Neural progenitor cell (in vitro differentiated cells): ENCODE measurements at regions not wholly inside any gene's neighbourhood (a gene's known extent, or its start where the extent isn't known, plus 50 kb on each side); places are given as distances from the start of the nearest gene placed in this dataset.

Experiments used
- DNase-seq: peaks from one replicate; pipeline ENCODE4 v3.0.0-alpha.2; 2016; ENCODE audit warnings: low spot score
- H2AFZ ChIP-seq: fragments of 200-600 bp; sonication (generic); replicated peaks from 2 replicates; pipeline ENCODE4 v1.6.1; 2016; ENCODE audit warnings: antibody characterized with exemption
- H3F3A ChIP-seq: fragments of 200-600 bp; sonication (generic); 2 replicates; pipeline ENCODE4 v1.6.1; 2016; ENCODE audit warnings: antibody characterized with exemption, low read depth
- H3K27ac ChIP-seq: fragments of 200-600 bp; sonication (generic); 2 replicates; pipeline ENCODE4 v1.5.1; 2016; ENCODE audit warnings: mild to moderate bottlenecking
- H3K27me3 ChIP-seq: fragments of 200-600 bp; sonication (generic); 2 replicates; pipeline ENCODE4 v1.6.1; 2016; ENCODE audit warnings: mild to moderate bottlenecking, moderate library complexity
- H3K36me3 ChIP-seq: fragments of 200-600 bp; sonication (generic); 2 replicates; pipeline ENCODE4 v1.5.1; 2016
- H3K4me1 ChIP-seq: fragments of 200-600 bp; sonication (generic); 2 replicates; pipeline ENCODE4 v1.6.1; 2016; ENCODE audit warnings: mixed run types
- H3K4me2 ChIP-seq: fragments of 200-600 bp; sonication (generic); 2 replicates; pipeline ENCODE4 v1.6.1; 2016
- H3K4me3 ChIP-seq: fragments of 200-600 bp; sonication (generic); 2 replicates; pipeline ENCODE4 v1.5.1; 2016
- H3K79me2 ChIP-seq: fragments of 200-600 bp; sonication (generic); 2 replicates; pipeline ENCODE4 v1.6.1; 2016; ENCODE audit warnings: low read depth
- H3K9ac ChIP-seq: fragments of 200-600 bp; sonication (generic); 2 replicates; pipeline ENCODE4 v1.6.1; 2016
- H3K9me3 ChIP-seq: fragments of 200-600 bp; sonication (generic); 2 replicates; pipeline ENCODE4 v1.5.1; 2016; ENCODE audit warnings: low read depth
- H4K20me1 ChIP-seq: fragments of 200-600 bp; sonication (generic); 2 replicates; pipeline ENCODE4 v1.6.1; 2016; ENCODE audit warnings: low read depth
- H3K27ac Mint-ChIP-seq: 3 replicates; pipeline ENCODE4 v1.8.0; 2021; ENCODE audit warnings: mixed read lengths
- H3K27me3 Mint-ChIP-seq: 2 replicates; pipeline ENCODE4 v1.8.0; 2022; ENCODE audit warnings: low read depth, mild to moderate bottlenecking, inconsistent platforms, moderate library complexity, mixed read lengths; ENCODE audit not compliant: insufficient read depth
- H3K36me3 Mint-ChIP-seq: 3 replicates; pipeline ENCODE4 v1.8.0; 2021; ENCODE audit warnings: mixed read lengths
- H3K4me1 Mint-ChIP-seq: 3 replicates; pipeline ENCODE4 v1.8.0; 2021; ENCODE audit warnings: mixed read lengths
- H3K4me3 Mint-ChIP-seq: 3 replicates; pipeline ENCODE4 v1.8.0; 2021; ENCODE audit warnings: mild to moderate bottlenecking, moderate library complexity, mixed read lengths
- H3K9me3 Mint-ChIP-seq: 3 replicates; pipeline ENCODE4 v1.8.0; 2020; ENCODE audit warnings: mixed read lengths
- EZH2 ChIP-seq: fragments of 200-600 bp; sonication (generic); IDR thresholded peaks from 2 replicates; pipeline ENCODE4 v1.6.1; 2017; ENCODE audit warnings: antibody characterized with exemption, mild to moderate bottlenecking, moderate library complexity
- EZH2phosphoT487 ChIP-seq: fragments of 200-600 bp; sonication (generic); IDR thresholded peaks from 2 replicates; pipeline ENCODE4 v1.6.1; 2017; ENCODE audit warnings: antibody characterized with exemption
- TF ChIP-seq, protein P1 (sequence below): fragments of 200-600 bp; sonication (generic); IDR thresholded peaks from 2 replicates; pipeline ENCODE4 v1.5.1; 2017; ENCODE audit warnings: antibody characterized with exemption, mild to moderate bottlenecking

DNA sequence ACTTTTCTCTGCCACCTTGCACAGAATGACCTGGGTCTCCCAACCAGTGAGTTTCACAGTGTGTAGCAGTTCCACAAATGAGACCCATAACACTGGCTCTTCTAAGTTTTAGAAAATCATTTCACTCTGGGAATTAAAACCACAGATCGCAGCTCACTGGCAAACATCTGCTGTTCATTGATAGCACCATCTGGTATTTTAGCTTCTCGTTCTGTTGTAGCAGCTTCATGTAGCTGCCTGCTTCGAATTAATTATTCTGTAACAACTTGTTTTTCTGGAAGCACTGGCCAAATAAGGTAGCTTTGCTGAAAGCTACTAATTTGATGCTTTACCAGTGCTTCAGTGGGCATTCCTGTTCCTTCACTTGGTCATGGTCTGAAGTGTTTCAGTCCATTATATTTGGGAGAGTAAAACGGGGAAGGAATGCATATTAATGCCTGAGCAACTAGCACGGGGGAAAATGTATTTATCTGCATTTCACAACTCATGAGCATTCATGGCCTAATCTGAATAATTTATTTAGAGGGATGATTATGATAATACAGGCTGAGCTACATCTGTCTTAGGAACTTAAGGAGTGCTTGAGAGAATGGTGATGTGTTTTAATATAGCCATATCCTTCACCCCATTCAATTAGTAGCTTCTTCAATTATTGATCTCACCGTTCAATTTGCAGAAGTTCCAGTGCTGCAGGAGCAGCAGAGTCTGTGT lies 447.4 kb downstream of the XPNPEP1 start:
- peaks cover 57% of the 10 kb centered on the region for H3K4me1 ChIP-seq
- no peak overlapping the region for H3K4me3 Mint-ChIP-seq
- no peaks in the 10 kb centered on the region for H3K27me3 ChIP-seq
- DNase-seq, result no peak
- peak overlapping the region; percentile 97 for H3K27ac ChIP-seq
- no peak overlapping the region for H3K9ac ChIP-seq
- peak overlapping the region; percentile 57 for H3K4me2 ChIP-seq
- no peaks in the 10 kb centered on the region for H3K79me2 ChIP-seq
- peaks cover 2% of the 10 kb centered on the region for H3K27me3 Mint-ChIP-seq
- no peaks in the 10 kb centered on the region for H3K9me3 Mint-ChIP-seq
- H3K4me3 ChIP-seq, result no peak overlapping the region
- no peaks in the 10 kb centered on the region for H4K20me1 ChIP-seq
- H3K36me3 Mint-ChIP-seq, result no peaks in the 10 kb centered on the region
- TF ChIP-seq, protein P1, sequence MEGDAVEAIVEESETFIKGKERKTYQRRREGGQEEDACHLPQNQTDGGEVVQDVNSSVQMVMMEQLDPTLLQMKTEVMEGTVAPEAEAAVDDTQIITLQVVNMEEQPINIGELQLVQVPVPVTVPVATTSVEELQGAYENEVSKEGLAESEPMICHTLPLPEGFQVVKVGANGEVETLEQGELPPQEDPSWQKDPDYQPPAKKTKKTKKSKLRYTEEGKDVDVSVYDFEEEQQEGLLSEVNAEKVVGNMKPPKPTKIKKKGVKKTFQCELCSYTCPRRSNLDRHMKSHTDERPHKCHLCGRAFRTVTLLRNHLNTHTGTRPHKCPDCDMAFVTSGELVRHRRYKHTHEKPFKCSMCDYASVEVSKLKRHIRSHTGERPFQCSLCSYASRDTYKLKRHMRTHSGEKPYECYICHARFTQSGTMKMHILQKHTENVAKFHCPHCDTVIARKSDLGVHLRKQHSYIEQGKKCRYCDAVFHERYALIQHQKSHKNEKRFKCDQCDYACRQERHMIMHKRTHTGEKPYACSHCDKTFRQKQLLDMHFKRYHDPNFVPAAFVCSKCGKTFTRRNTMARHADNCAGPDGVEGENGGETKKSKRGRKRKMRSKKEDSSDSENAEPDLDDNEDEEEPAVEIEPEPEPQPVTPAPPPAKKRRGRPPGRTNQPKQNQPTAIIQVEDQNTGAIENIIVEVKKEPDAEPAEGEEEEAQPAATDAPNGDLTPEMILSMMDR, result no peak
- no peaks in the 10 kb centered on the region for H3K36me3 ChIP-seq
- H3K4me1 Mint-ChIP-seq, result peaks cover 59% of the 10 kb centered on the region
- peaks cover 25% of the 10 kb centered on the region for H3F3A ChIP-seq
- no peaks in the 10 kb centered on the region for H3K9me3 ChIP-seq
- peak overlapping the region; percentile 51 for H3K27ac Mint-ChIP-seq
- H2AFZ ChIP-seq, result no peak overlapping the region

DNA sequence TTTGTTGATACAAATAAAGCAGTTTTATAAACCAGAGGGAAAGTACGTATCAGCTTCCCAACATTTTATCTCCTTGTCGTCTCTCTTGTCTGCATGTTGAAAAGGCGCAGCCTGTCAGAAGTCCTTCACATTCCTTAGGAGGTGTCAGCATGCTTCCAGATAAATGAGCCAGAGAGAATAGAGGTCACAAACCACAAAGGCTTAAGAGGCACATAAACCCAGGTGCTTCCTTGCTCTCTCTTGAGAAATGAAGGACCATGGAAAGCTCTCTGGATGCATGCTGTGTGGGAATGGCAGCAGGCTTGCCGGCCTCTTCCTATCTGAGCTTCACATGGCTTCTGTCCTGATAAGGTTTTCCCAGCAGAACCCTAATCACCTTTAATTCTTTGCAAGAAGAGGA lies 448.5 kb downstream of the XPNPEP1 start:
- no peaks in the 10 kb centered on the region for H4K20me1 ChIP-seq
- H3K27me3 ChIP-seq, result no peaks in the 10 kb centered on the region
- H3K36me3 ChIP-seq, result no peaks in the 10 kb centered on the region
- H3K4me1 ChIP-seq, result peaks cover 64% of the 10 kb centered on the region
- Mint-ChIP-seq H3K9me3 (no peaks in the 10 kb centered on the region), H3K27me3 (no peaks in the 10 kb centered on the region), H3K4me1 (peaks cover 67% of the 10 kb centered on the region), H3K27ac (peak overlapping the region; percentile 45), H3K36me3 (no peaks in the 10 kb centered on the region), H3K4me3 (no peak overlapping the region)
- H3K4me3 ChIP-seq, result peak overlapping the region; percentile 1
- peaks cover 25% of the 10 kb centered on the region for H3F3A ChIP-seq
- H3K9me3 ChIP-seq, result no peaks in the 10 kb centered on the region
- peak overlapping the region; percentile 97 for H3K27ac ChIP-seq
- TF ChIP-seq EZH2 (no peak), EZH2phosphoT487 (no peak)
- TF ChIP-seq, protein P1, result no peak
- no peaks in the 10 kb centered on the region for H3K79me2 ChIP-seq
- H3K9ac ChIP-seq, result no peak overlapping the region
- no peak overlapping the region for H2AFZ ChIP-seq
- peak; percentile 84 for DNase-seq
- peak overlapping the region; percentile 57 for H3K4me2 ChIP-seq

DNA sequence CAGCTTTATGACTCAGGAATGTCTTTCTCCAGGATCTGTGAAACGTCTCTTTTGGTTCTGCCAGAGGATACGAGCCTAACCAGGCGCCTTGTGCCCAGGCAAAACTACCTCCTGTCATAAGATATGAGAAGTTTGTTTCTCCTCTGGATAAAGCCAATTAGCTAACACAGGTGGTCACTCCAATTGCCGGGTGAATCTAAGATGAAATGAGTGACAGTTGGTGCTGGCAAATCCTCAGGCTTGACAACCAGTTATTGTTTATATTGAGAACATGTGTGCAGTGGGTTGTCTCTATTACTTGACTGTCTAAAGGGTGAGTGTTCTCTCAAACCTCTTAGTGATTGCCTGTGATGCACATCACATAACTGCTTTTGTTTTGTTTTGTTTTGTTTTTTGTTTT lies 449.1 kb downstream of the XPNPEP1 start:
- H3K4me3 Mint-ChIP-seq, result no peak overlapping the region
- H3K27ac ChIP-seq, result peak overlapping the region; percentile 97

More for the DNA sequence above, 449.1 kb downstream of the XPNPEP1 start:
- Histone ChIP-seq H3K27me3 (no peaks in the 10 kb centered on the region), H2AFZ (no peak overlapping the region), H3K4me2 (peak overlapping the region; percentile 57), H3K4me3 (peak overlapping the region; percentile 1), H3K9ac (no peak overlapping the region), H3K4me1 (peaks cover 64% of the 10 kb centered on the region), H3F3A (peaks cover 25% of the 10 kb centered on the region), H3K79me2 (no peaks in the 10 kb centered on the region), H3K9me3 (no peaks in the 10 kb centered on the region), H4K20me1 (no peaks in the 10 kb centered on the region), H3K36me3 (no peaks in the 10 kb centered on the region)
- peaks cover 65% of the 10 kb centered on the region for H3K4me1 Mint-ChIP-seq
- H3K36me3 Mint-ChIP-seq, result no peaks in the 10 kb centered on the region
- no peak for DNase-seq
- H3K27ac Mint-ChIP-seq, result peak overlapping the region; percentile 70
- H3K9me3 Mint-ChIP-seq, result no peaks in the 10 kb centered on the region
- TF ChIP-seq EZH2, result no peak
- TF ChIP-seq EZH2phosphoT487, result no peak
- TF ChIP-seq, protein P1, result no peak
- no peaks in the 10 kb centered on the region for H3K27me3 Mint-ChIP-seq
